GM08714 (cell line): ENCODE measurements at regions not wholly inside any gene's neighbourhood (a gene's known extent, or its start where the extent isn't known, plus 50 kb on each side); places are given as distances from the start of the nearest gene placed in this dataset.

Source experiments
- H3K4me3 ChIP-seq: fragments of 200-500 bp; sonication (Bioruptor generic); 2 replicates; pipeline ENCODE4 v1.5.1; 2014; ENCODE audit warnings: mild to moderate bottlenecking, low read length, inconsistent platforms
- ZNF274 ChIP-seq: IDR thresholded peaks from 2 replicates; pipeline ENCODE4 v1.6.1; 2012; ENCODE audit warnings: mild to moderate bottlenecking, low read depth, low read length

DNA sequence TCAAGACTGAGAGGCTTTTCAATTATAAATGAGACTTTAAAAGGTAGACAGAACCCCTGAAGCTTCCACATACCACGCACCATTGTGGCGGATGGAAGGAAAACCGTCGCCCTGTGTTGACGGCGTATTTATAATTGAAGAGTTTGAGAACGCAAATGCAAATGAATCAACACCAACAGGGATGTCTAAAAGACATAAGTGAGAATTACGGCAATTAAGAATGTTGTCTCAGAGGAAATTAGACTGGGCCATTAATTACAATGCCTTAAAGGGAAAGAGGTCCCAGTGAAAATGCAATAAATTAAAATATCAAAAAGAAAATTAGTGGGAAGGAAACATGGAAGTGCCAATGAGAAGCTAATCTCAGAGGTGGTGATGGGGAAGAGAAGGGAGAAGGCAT lies 148.5 kb upstream of the XYLT1 start:
- no peak for TF ChIP-seq ZNF274
- H3K4me3 ChIP-seq: no peak overlapping the region

DNA sequence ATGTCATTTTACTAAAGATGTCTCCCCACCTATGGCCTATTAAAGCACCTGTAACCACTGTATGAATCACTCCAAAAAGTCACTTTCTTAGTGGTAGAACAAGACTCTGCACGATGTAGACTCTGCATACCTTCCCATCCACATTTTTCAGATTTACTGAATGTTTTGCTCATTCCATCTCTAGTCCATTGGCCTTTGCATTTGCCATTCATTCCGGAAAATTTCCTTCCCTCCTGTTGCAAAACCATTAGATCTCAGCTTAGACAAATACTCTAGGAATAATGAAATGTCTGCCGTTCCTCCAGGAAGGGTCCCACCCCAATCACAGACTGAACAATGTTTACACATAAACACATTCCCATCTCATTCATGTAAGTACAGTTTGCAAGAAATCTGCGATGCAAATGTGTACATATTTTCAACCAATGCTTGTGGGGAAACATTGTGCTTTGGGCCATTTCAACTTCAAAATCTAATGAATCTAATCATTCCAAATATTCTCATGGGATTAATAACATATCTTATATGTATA lies 146.3 kb upstream of the XYLT1 start:
- no peak for TF ChIP-seq ZNF274
- no peak overlapping the region for H3K4me3 ChIP-seq

GRCh38 chr16:17612336-17612735 lies 141.6 kb upstream of the XYLT1 start:
- TF ChIP-seq ZNF274: no peak

GRCh38 chr16:17607609-17608008 lies 136.8 kb upstream of the XYLT1 start:
- no peak overlapping the region for H3K4me3 ChIP-seq
- no peak for TF ChIP-seq ZNF274

More at GRCh38 chr16:17612336-17612735, 141.6 kb upstream of the XYLT1 start:
- no peak overlapping the region for H3K4me3 ChIP-seq

- H3K4me3 ChIP-seq: no peak overlapping the region
- no peak for TF ChIP-seq ZNF274
Measured at GRCh38 chr16:17607075-17607509, 136.3 kb upstream of the XYLT1 start.

DNA sequence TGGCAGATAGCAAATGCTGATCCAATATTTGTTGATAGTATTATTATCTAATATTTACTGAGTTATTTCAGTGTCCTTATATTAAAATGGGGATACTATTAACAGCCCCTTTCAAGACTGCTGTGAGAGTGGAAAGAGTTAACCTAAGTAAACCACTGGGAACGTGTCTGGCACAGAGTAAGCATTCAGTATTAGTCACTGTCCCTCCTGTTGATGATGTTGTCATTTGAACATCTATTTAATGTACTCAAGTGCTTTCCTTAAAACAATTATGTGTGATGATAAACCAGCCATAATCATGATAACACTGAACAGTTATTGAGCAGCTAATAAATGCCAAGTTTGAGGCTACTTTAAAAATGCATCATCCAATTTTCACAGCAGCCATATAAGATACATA lies 135.7 kb upstream of the XYLT1 start:
- no peak overlapping the region for H3K4me3 ChIP-seq
- TF ChIP-seq ZNF274: no peak

DNA sequence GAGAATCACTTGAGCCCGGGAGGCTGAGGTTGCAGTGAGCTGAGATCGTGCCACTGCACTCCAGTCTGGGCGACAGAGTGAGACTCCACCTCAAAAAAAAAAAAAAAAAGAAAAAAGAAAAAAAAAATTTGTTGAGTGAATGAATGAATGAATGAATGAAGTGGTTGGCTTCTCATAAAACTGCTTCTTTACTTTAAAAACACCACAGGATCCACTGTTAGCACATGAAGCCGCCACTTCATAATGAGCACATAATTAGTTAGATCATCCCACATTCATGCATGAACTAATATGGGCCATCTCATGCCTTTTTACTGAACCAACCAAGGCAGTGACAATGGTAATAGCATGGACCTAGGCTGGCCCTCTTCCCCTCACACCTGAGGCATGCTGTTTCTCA lies 135.0 kb upstream of the XYLT1 start:
- no peak for TF ChIP-seq ZNF274
- H3K4me3 ChIP-seq: no peak overlapping the region

DNA sequence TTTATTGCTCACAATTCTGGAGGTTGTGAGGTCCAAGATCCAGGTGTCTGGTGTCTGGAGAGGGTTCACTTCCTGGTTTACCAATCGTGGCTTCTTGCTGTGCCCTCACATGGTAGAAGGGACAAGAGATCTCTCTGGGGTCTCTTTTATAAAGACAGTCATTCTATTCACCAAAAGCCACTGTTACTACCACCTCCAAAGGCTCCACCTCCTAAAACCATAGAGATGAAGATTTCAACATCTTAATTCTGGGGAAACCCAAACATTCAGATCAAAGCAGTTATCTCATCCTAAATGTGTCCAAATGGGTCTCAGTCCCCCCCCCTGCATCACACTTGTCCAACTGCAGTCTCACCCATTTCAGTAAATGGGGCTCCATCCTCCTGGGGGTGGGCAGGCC lies 132.9 kb upstream of the XYLT1 start:
- no peak for TF ChIP-seq ZNF274

DNA sequence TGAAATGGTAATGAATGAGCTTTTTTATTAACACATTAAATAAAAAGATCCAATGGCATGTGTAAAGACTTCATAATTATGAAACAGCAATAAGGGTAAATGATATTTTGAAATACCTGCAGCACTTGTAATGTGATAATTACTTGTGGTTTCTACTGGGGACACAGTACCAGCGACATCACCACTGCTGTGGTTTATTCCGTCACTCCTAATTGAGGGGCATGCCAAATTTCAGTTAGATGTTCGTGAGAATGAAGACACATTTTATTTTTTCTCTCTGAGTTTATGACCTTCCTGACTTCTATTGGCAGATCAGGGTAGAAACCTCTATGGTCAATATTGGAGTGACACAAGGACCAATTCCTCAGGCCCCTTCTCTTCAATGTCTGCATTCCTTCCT lies 131.9 kb upstream of the XYLT1 start:
- no peak for TF ChIP-seq ZNF274

More for the DNA sequence above, 132.9 kb upstream of the XYLT1 start:
- no peak overlapping the region for H3K4me3 ChIP-seq

DNA sequence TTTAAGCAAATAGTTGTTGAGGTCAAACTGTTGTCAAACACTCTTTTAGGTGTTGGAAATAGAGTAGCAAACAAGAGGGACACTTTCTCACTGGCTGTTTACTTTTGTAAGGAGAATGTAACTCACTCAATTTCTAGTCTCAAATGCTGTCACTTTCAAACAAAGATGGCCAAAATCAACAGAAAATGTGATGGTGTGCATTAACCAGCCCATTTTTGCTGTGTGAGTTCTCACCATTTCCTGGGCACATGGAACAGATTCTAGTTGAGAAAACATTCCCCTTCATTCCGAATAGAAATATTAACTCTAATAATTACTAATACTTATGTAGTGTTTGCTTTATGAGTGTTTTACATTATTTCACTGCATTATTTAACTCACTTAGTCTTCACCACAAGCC lies 128.2 kb upstream of the XYLT1 start:
- TF ChIP-seq ZNF274: 0 out of 2 replicates have a peak, but pooled peaks have one; percentile 13
- H3K4me3 ChIP-seq: no peak overlapping the region

More for the DNA sequence above, 131.9 kb upstream of the XYLT1 start:
- H3K4me3 ChIP-seq: no peak overlapping the region

- no peak for TF ChIP-seq ZNF274
- no peak overlapping the region for H3K4me3 ChIP-seq
Measured at GRCh38 chr16:17591655-17592405, 121.1 kb upstream of the XYLT1 start.

- TF ChIP-seq ZNF274: no peak
- H3K4me3 ChIP-seq: no peak overlapping the region
Measured at GRCh38 chr16:17590711-17591654, 120.2 kb upstream of the XYLT1 start.

DNA sequence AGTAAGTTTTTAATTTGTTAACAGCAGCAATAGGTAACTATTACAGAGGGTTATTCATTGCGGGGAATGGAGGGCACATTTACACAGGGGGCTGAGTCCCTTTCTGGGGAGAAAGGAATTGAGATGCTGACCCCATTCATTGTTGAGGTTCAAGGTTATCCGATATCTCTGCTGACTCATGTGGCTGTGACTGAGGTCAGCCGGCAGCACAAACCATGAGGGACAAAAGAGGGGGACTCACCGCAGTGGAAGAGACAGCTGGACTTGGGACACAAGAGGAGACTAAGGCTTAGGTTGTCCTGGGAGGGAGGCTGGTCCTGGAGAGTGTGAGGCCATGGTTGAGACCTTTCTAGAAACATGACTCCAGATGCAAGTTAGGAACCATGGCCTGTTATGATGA lies 119.1 kb upstream of the XYLT1 start:
- H3K4me3 ChIP-seq: no peak overlapping the region
- TF ChIP-seq ZNF274: no peak

DNA sequence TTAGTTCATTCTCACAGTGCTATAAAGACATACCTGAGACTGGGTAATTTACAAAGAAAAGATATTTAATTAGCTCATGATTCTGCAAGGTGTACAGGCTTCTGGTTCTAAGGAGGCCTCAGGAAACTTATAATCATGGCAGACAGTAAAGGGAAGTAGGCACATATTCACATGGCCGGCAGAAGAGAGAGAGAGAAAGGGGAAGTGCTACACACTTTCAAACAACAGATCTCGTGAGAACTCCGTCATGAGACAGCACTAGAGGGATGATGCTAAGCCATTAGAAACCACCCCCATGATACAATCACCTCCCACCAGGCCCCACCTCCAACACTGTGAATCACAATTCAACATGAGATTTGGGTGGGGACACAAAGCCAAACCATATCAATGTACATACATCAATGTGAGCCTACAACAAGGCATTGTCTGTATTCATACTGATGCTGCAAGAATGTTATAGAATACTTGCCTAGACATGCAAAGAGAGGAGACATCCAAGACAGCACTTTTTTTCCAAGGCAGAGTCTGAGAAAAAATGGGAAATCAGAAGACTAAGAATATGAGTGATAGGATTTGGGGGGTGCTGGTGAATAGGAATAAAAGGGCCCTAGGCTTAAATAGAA lies 114.8 kb upstream of the XYLT1 start:
- no peak overlapping the region for H3K4me3 ChIP-seq
- no peak for TF ChIP-seq ZNF274
